K562 (cell line): ENCODE measurements at regions not wholly inside any gene's neighbourhood (a gene's known extent, or its start where the extent isn't known, plus 50 kb on each side); places are given as distances from the start of the nearest gene placed in this dataset.

Experiments
- ATAC-seq: fragments of 200-7000 bp; cut with Tn5 transposase; 3 replicates; pipeline ENCODE4 v1.9.1; 2020; ENCODE audit warnings: moderate library complexity
- BruUV-seq: library from RNA; stranded (reverse); fragments of 400-500 nt; replicated peaks from 2 replicates; lab custom pipeline; 2021; lab: Mats Ljungman, UMichigan
- CTCF ChIA-PET: fragments of 300-600 bp; formaldehyde crosslinking; extraction: SDS; loops from one replicate; lab custom pipeline; 2021; ENCODE audit warnings: low intra/inter-chr PET ratio; lab: Yijun Ruan, JAX
- POLR2A ChIA-PET: fragments of 300-600, 350-650 bp; sonication (Branson Sonifier 250); formaldehyde crosslinking; extraction: SDS; loops from one replicate; lab custom pipeline; 2021; ENCODE audit warnings: antibody characterized with exemption, inconsistent platforms; lab: Yijun Ruan, JAX
- DNase-seq, 4 experiments: peaks; one replicate each; pipeline versions ENCODE4 v3.0.0 to v3.0.0-alpha.2; 2011 to 2018; ENCODE audit warnings: low spot score in 3 of 4, mixed read lengths in 3 of 4; ENCODE audit errors: extremely low read depth in 1 of 4
- FAIRE-seq: peaks from 2 replicates; lab custom pipeline; 2011; peaks lifted over from hg19 to GRCh38; lab: Jason Lieb, UNC
- H2AFZ ChIP-seq: 2 replicates; pipeline ENCODE4 v1.6.0; 2011; ENCODE audit warnings: low read depth, low read length, control low read depth, inconsistent platforms
- H3K27ac ChIP-seq: fragments of 200-600 bp; 3 replicates; pipeline ENCODE4 v1.8.0; 2011; ENCODE audit warnings: low read depth, mild to moderate bottlenecking, control low read depth, inconsistent platforms, low read length, moderate library complexity, mixed read lengths; ENCODE audit errors: extremely low read depth
- H3K27me3 ChIP-seq, 2 experiments: fragments of 300-600 bp in 1 of 2; 2 replicates in 1 of 2; 3 replicates in 1 of 2; pipeline versions ENCODE4 v1.6.0 to v1.8.0; 2011; ENCODE audit warnings: inconsistent platforms in 2 of 2, low read length in 2 of 2, mild to moderate bottlenecking in 1 of 2, mixed read lengths in 1 of 2, moderate library complexity in 1 of 2; ENCODE audit not compliant: control insufficient read depth in 2 of 2, insufficient read depth in 2 of 2
- H3K36me3 ChIP-seq: fragments of 300-600 bp; 3 replicates; pipeline ENCODE4 v1.8.0; 2011; ENCODE audit warnings: mild to moderate bottlenecking, low read length, inconsistent platforms; ENCODE audit not compliant: control insufficient read depth, insufficient read depth
- H3K4me1 ChIP-seq, 2 experiments: fragments of 200-600 bp in 1 of 2; replicated peaks in 1 of 2; 2 replicates in 1 of 2; 3 replicates in 1 of 2; pipeline versions ENCODE4 v1.5.1 to v1.8.0; 2011; ENCODE audit warnings: inconsistent platforms in 2 of 2, low read length in 2 of 2, mild to moderate bottlenecking in 1 of 2, mixed read lengths in 1 of 2, moderate library complexity in 1 of 2; ENCODE audit not compliant: control insufficient read depth in 2 of 2, insufficient read depth in 2 of 2
- H3K4me2 ChIP-seq: 2 replicates; pipeline ENCODE4 v1.6.1; 2011; ENCODE audit warnings: low read length, control low read depth, inconsistent platforms, mixed read lengths; ENCODE audit not compliant: insufficient read depth
- H3K4me3 ChIP-seq: fragments of 200-600 bp; sonication (generic), shearing (Covaris generic); 2 replicates; pipeline ENCODE4 v1.5.1; 2016; ENCODE audit warnings: control low read depth, inconsistent platforms
- H3K79me2 ChIP-seq: fragments of 200-600 bp; 3 replicates; pipeline ENCODE4 v1.8.0; 2011; ENCODE audit warnings: low read length, inconsistent platforms; ENCODE audit not compliant: control insufficient read depth, insufficient read depth
- H3K9ac ChIP-seq, 2 experiments: 2 replicates each; pipeline versions ENCODE4 v1.6.0 to v1.6.1; 2011; ENCODE audit warnings: low read depth in 2 of 2, low read length in 2 of 2, control low read depth in 1 of 2, inconsistent platforms in 1 of 2, mild to moderate bottlenecking in 1 of 2, mixed read lengths in 1 of 2; ENCODE audit not compliant: insufficient read depth in 1 of 2
- H3K9me1 ChIP-seq: one replicate; pipeline ENCODE4 v1.6.0; 2011; ENCODE audit warnings: inconsistent platforms, mild to moderate bottlenecking, low read length, moderate library complexity; ENCODE audit not compliant: control insufficient read depth, insufficient read depth
- H3K9me3 ChIP-seq: replicated peaks from 2 replicates; pipeline ENCODE4 v1.5.1; 2011; ENCODE audit warnings: low read depth, low read length, inconsistent platforms; ENCODE audit not compliant: control insufficient read depth, insufficient read depth
- H4K20me1 ChIP-seq: replicated peaks from 2 replicates; pipeline ENCODE4 v1.6.1; 2011; ENCODE audit warnings: low read length, inconsistent platforms, mixed read lengths; ENCODE audit not compliant: control insufficient read depth, insufficient read depth
- L3MBTL2 ChIP-seq: fragments of 450-650 bp; IDR thresholded peaks from 2 replicates; pipeline ENCODE4 v1.6.1; 2016; ENCODE audit warnings: mild to moderate bottlenecking, moderate library complexity
- MTF1 ChIP-seq: fragments of 250-450 bp; sonication (Bioruptor Pico); IDR thresholded peaks from 2 replicates; pipeline ENCODE4 v1.9.0; 2021; ENCODE audit warnings: moderate library complexity, mild to moderate bottlenecking, inconsistent platforms, borderline replicate concordance
- NFRKB ChIP-seq: fragments of 450-650 bp; IDR thresholded peaks from 2 replicates; pipeline ENCODE4 v1.6.1; 2016; ENCODE audit warnings: low read depth
- PTTG1 ChIP-seq: fragments of 450-650 bp; IDR thresholded peaks from 2 replicates; pipeline ENCODE4 v1.6.1; 2016; ENCODE audit warnings: low read depth, mild to moderate bottlenecking, missing genetic modification characterization, missing compliant biosample characterization
- ZNF134 ChIP-seq: fragments of 250-450 bp; sonication (Bioruptor Pico); conservative IDR thresholded peaks from 2 replicates; pipeline ENCODE4 v1.4.0; 2020
- ZNF316 ChIP-seq: fragments of 450-650 bp; IDR thresholded peaks from 2 replicates; pipeline ENCODE4 v1.6.1; 2016
- WGBS: fragments of 100-300 bp; shearing (Covaris generic); methylation state at CpG from one replicate; pipeline ENCODE4 v1.1.6; 2016; ENCODE audit warnings: low coverage, mixed read lengths; ENCODE audit not compliant: insufficient coverage; ENCODE audit errors: missing lambda C conversion rate; 5-methylcytosine and 5-hydroxymethylcytosine counted together
- in situ Hi-C: fragments of 300-500 bp; cut with MboI; formaldehyde crosslinking; loops from 4 replicates; pipeline ENCODE4 v1.15.0; 2018; ENCODE audit warnings: inconsistent platforms, mixed read lengths
- intact Hi-C: fragments of 100-400 bp; cut with micrococcal nuclease; formaldehyde crosslinking; loops from 2 replicates; pipeline ENCODE4 v1.14.2; 2022

- no peaks in the 10 kb centered on the region for H3K9me1 ChIP-seq
- 0% methylated on average over 1 of the region's 1 CpG for WGBS
- H3K9me3 ChIP-seq = no peaks in the 10 kb centered on the region
- H3K36me3 ChIP-seq = no peaks in the 10 kb centered on the region
- H3K4me1 ChIP-seq = no peaks in the 10 kb centered on the region
- no peak overlapping the region for H3K27ac ChIP-seq
- intact Hi-C loops (no loop called here), in situ Hi-C loops (no loop called here)
- no peak overlapping the region for H3K9ac ChIP-seq
- POLR2A ChIA-PET = no interaction called here
- no peak overlapping the region for H2AFZ ChIP-seq
- CTCF ChIA-PET = no interaction called here
- DNase-seq (no peak), FAIRE-seq (no peak), ATAC-seq (no peak)
- TF ChIP-seq ZNF134 (CRISPR knock-in tag) (no peak), L3MBTL2 (no peak)
- no peak overlapping the region for H3K4me3 ChIP-seq
- H3K27me3 ChIP-seq = no peaks in the 10 kb centered on the region
- H3K79me2 ChIP-seq = no peaks in the 10 kb centered on the region
- H3K4me2 ChIP-seq = no peak overlapping the region
- H4K20me1 ChIP-seq = no peaks in the 10 kb centered on the region
- BruUV-seq = no TSS peak
Observed at GRCh38 chr1:208895181-208895580, 651.0 kb upstream of the PLXNA2 start.

- ChIA-PET POLR2A (no interaction called here), CTCF (no interaction called here)
- BruUV-seq = no TSS peak
Observed at GRCh38 chr1:208895820-208896219, 651.6 kb upstream of the PLXNA2 start.

More at GRCh38 chr1:208895820-208896219, 651.6 kb upstream of the PLXNA2 start:
- Histone ChIP-seq H3K9ac (no peak overlapping the region), H3K27me3 (no peaks in the 10 kb centered on the region), H4K20me1 (no peaks in the 10 kb centered on the region), H3K9me1 (no peaks in the 10 kb centered on the region), H3K4me2 (no peak overlapping the region), H3K9me3 (no peaks in the 10 kb centered on the region), H3K27ac (no peak overlapping the region), H3K36me3 (no peaks in the 10 kb centered on the region), H3K79me2 (no peaks in the 10 kb centered on the region), H3K4me1 (no peaks in the 10 kb centered on the region), H2AFZ (no peak overlapping the region), H3K4me3 (no peak overlapping the region)
- TF ChIP-seq MTF1 (CRISPR knock-in tag) = no peak
- no peak for TF ChIP-seq NFRKB
- no peak for TF ChIP-seq PTTG1 (tag)
- TF ChIP-seq ZNF316 = no peak
- intact Hi-C loops = no loop called here
- 0% methylated on average over 1 of the region's 1 CpG for WGBS
- ATAC-seq (no peak), DNase-seq (no peak), FAIRE-seq (no peak)
- in situ Hi-C loops = no loop called here
